Endothelial cell of umbilical vein (primary cell): ENCODE measurements at regions not wholly inside any gene's neighbourhood (a gene's known extent, or its start where the extent isn't known, plus 50 kb on each side); places are given as distances from the start of the nearest gene placed in this dataset.

Experiments
- BruUV-seq: library from RNA; stranded (reverse); fragments of 400-500 nt; replicated peaks from 2 replicates; lab custom pipeline; 2021; lab: Mats Ljungman, UMichigan
- CTCF ChIA-PET: fragments of 300-600, 350-600 bp; sonication (Branson Sonifier 250); formaldehyde crosslinking; loops from one replicate; lab custom pipeline; 2021; ENCODE audit warnings: antibody characterized with exemption, inconsistent platforms; lab: Charles Lee
- POLR2A ChIA-PET: fragments of 300-600, 350-600 bp; sonication (Branson Sonifier 250); formaldehyde crosslinking; loops from one replicate; lab custom pipeline; 2021; ENCODE audit warnings: antibody characterized with exemption, inconsistent platforms; lab: Charles Lee
- DNase-seq: peaks from one replicate; pipeline ENCODE4 v3.0.0-alpha.2; 2011; ENCODE audit warnings: low read depth, low spot score
- FAIRE-seq: peaks from 2 replicates; lab custom pipeline; 2011; peaks lifted over from hg19 to GRCh38; lab: Jason Lieb, UNC
- H2AFZ ChIP-seq: 2 replicates; pipeline ENCODE4 v1.6.0; 2012; ENCODE audit warnings: low read depth, low read length, control low read depth, inconsistent platforms
- H3K27ac ChIP-seq: 2 replicates; pipeline ENCODE4 v1.5.1; 2011; ENCODE audit warnings: low read depth, mild to moderate bottlenecking, control low read depth, low read length, moderate library complexity; ENCODE audit not compliant: insufficient read depth
- H3K27me3 ChIP-seq, 2 experiments: 2 replicates each; pipeline versions ENCODE4 v1.6.0 to v1.6.1; 2011; ENCODE audit warnings: low read length in 2 of 2, mixed read lengths in 1 of 2; ENCODE audit not compliant: control insufficient read depth in 2 of 2, insufficient read depth in 2 of 2
- H3K36me3 ChIP-seq, 2 experiments: 2 replicates in 1 of 2; 3 replicates in 1 of 2; pipeline ENCODE4 v1.5.1; 2011; ENCODE audit warnings: low read length in 2 of 2, mild to moderate bottlenecking in 1 of 2, moderate library complexity in 1 of 2; ENCODE audit not compliant: control insufficient read depth in 2 of 2, insufficient read depth in 2 of 2; ENCODE audit errors: extremely low read depth in 1 of 2
- H3K4me1 ChIP-seq: 3 replicates; pipeline ENCODE4 v1.5.1; 2011; ENCODE audit warnings: mild to moderate bottlenecking, low read length; ENCODE audit not compliant: control insufficient read depth, insufficient read depth; ENCODE audit errors: extremely low read depth
- H3K4me2 ChIP-seq: 2 replicates; pipeline ENCODE4 v1.6.1; 2011; ENCODE audit warnings: low read length, control low read depth, mixed read lengths; ENCODE audit not compliant: insufficient read depth
- H3K4me3 ChIP-seq, 3 experiments: fragments of 200-600 bp in 1 of 3; sonication (generic), shearing (Covaris generic) in 1 of 3; replicated peaks in 1 of 3; 2 replicates each; pipeline ENCODE4 v1.5.1; 2011 to 2016; ENCODE audit warnings: control low read depth in 3 of 3, low read length in 3 of 3, mild to moderate bottlenecking in 2 of 3, inconsistent platforms in 1 of 3, low read depth in 1 of 3, moderate library complexity in 1 of 3; ENCODE audit not compliant: insufficient read depth in 1 of 3
- H3K79me2 ChIP-seq: 2 replicates; pipeline ENCODE4 v1.6.0; 2012; ENCODE audit warnings: low read length, inconsistent platforms; ENCODE audit not compliant: control insufficient read depth, insufficient read depth
- H3K9ac ChIP-seq: replicated peaks from 2 replicates; pipeline ENCODE3; 2011; ENCODE audit warnings: low read length, control low read depth; ENCODE audit not compliant: insufficient read depth; ENCODE audit errors: extremely low read depth
- H3K9me1 ChIP-seq: replicated peaks from 3 replicates; pipeline ENCODE4 v1.6.0; 2011; ENCODE audit warnings: mild to moderate bottlenecking, low read length; ENCODE audit not compliant: control insufficient read depth, insufficient read depth; ENCODE audit errors: extremely low read depth
- H3K9me3 ChIP-seq: replicated peaks from 2 replicates; pipeline ENCODE4 v1.5.1; 2012; ENCODE audit warnings: low read length, inconsistent platforms; ENCODE audit not compliant: control insufficient read depth, insufficient read depth
- H4K20me1 ChIP-seq: replicated peaks from 2 replicates; pipeline ENCODE3; 2011; ENCODE audit warnings: mild to moderate bottlenecking, low read length; ENCODE audit not compliant: control insufficient read depth, insufficient read depth; ENCODE audit errors: extremely low read depth
- CTCF ChIP-seq, 2 donors: IDR thresholded peaks; 1 replicate in 1 of 2; 2 replicates in 1 of 2; pipeline ENCODE4 v1.5.1; 2011; ENCODE audit warnings: low read length in 2 of 2, mild to moderate bottlenecking in 2 of 2, moderate library complexity in 2 of 2, control low read depth in 1 of 2, inconsistent platforms in 1 of 2, low read depth in 1 of 2; ENCODE audit not compliant: insufficient read depth in 1 of 2; ENCODE audit errors: extremely low read depth in 1 of 2
- EZH2 ChIP-seq: IDR thresholded peaks from 2 replicates; pipeline ENCODE4 v1.6.1; 2012; ENCODE audit warnings: borderline replicate concordance, low read depth, mild to moderate bottlenecking, moderate library complexity, low read length, inconsistent platforms; ENCODE audit not compliant: severe bottlenecking
- FOS ChIP-seq: IDR thresholded peaks from 2 replicates; pipeline ENCODE4 v1.6.1; 2011; ENCODE audit warnings: mild to moderate bottlenecking, low read length, moderate library complexity, borderline replicate concordance; ENCODE audit not compliant: insufficient read depth
- GATA2 ChIP-seq: IDR thresholded peaks from 2 replicates; pipeline ENCODE4 v1.7.0; 2011; ENCODE audit warnings: low read depth, mild to moderate bottlenecking, moderate library complexity, mixed read lengths, low read length; ENCODE audit not compliant: insufficient read length, insufficient read depth
- JUN ChIP-seq: IDR thresholded peaks from 2 replicates; pipeline ENCODE4 v1.6.1; 2011; ENCODE audit warnings: borderline replicate concordance, low read depth; ENCODE audit not compliant: insufficient read length, insufficient read depth
- MAX ChIP-seq: IDR thresholded peaks from 2 replicates; pipeline ENCODE4 v1.6.1; 2011; ENCODE audit not compliant: insufficient read depth, insufficient read length
- POLR2A ChIP-seq: IDR thresholded peaks from 2 replicates; pipeline ENCODE4 v1.6.1; 2012; ENCODE audit warnings: low read depth, mild to moderate bottlenecking, control low read depth, low read length
- POLR2AphosphoS5 ChIP-seq: IDR thresholded peaks from 2 replicates; pipeline ENCODE4 v1.6.1; 2012; ENCODE audit warnings: low read depth, mild to moderate bottlenecking, control low read depth, low read length, moderate library complexity; ENCODE audit not compliant: insufficient read depth
- dilution Hi-C: fragments of 300-500 bp; cut with MboI; formaldehyde crosslinking; loops from one replicate; pipeline ENCODE4 v1.15.0; 2019; ENCODE audit warnings: low sequenced_read_pairs; ENCODE audit not compliant: extremely low pct_ligation_motif_present
- intact Hi-C: fragments of 100-400 bp; cut with micrococcal nuclease; formaldehyde crosslinking; loops from one replicate; pipeline ENCODE4 v1.10.0; 2022

DNA sequence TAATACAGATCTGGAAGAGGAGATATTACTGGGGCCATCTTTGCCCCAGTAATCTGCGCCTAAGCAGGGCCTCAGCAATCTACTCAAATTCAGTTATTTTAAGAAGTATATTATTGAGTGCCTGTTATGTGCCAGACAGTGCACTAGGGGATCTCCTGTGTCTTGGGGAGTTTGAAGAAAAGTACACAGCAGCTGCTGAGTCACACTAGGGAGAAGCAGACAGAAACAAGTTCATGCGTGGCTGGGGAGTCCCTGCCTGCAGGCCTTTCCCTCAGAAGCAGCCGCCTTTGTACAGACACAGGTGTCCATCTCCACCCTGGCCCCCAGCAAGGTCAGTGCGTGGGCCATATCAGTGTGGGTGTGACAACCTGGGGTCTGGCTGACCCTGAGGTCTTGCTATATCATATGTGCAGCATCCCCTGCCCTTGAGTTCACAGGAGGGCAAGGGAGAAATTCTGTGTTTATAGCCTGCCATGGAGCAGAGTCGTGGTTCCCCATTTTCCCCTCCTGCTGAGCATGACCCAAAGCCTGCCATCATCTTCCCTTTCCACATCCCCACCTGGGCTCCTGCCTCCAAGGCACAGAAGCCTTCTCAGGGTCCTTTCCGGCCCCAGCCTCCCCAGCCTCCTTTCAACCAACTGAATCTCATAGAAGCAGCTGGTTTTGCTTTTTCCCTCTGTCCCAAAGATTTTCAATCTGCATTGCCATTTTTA is 229.9 kb upstream of the SDK2 start:
- FAIRE-seq (no peak), DNase-seq (no peak)
- no peak overlapping the region for H3K4me2 ChIP-seq
- no peaks in the 10 kb centered on the region for H3K79me2 ChIP-seq
- no peaks in the 10 kb centered on the region for H3K27me3 ChIP-seq
- dilution Hi-C loops: no loop called here
- no peaks in the 10 kb centered on the region for H3K4me1 ChIP-seq
- no peak overlapping the region for H2AFZ ChIP-seq
- no peaks in the 10 kb centered on the region for H3K36me3 ChIP-seq
- no TSS peak for BruUV-seq
- ChIA-PET CTCF (no interaction called here), POLR2A (no interaction called here)
- H3K9ac ChIP-seq: no peak overlapping the region
- H3K9me3 ChIP-seq: peaks cover 10% of the 10 kb centered on the region
- H3K9me1 ChIP-seq: no peaks in the 10 kb centered on the region
- intact Hi-C loops: no loop called here
- H4K20me1 ChIP-seq: no peaks in the 10 kb centered on the region
- TF ChIP-seq GATA2 (no peak), POLR2A (no peak), CTCF (IDR thresholded peaks at IDR 0.05; ENCODE audit: extremely low read depth in 1 of 2, insufficient read depth in 1 of 2, low read depth in 1 of 2, low read length in 2 of 2) (no peak), FOS (no peak), JUN (no peak), MAX (no peak), POLR2AphosphoS5 (no peak), EZH2 (no peak)
- no peak overlapping the region for H3K27ac ChIP-seq
- no peak overlapping the region for H3K4me3 ChIP-seq
